Activated CD4-positive, alpha-beta T cell treated with anti-CD3 and anti-CD28 coated beads, Interleukin-2, Interleukin-4, amounts not matched to agents 100 ng/mL and 50 ng/mL, durations not matched to agents 16 hours and 8 hours (primary cell): ENCODE measurements at regions not wholly inside any gene's neighbourhood (a gene's known extent, or its start where the extent isn't known, plus 50 kb on each side); places are given as distances from the start of the nearest gene placed in this dataset.
"Not testable (repeated sequence)": the region's sequence is repeated elsewhere in the genome, so short reads cannot be mapped to it uniquely, and the experiment has no call there.

Experiments
- DNase-seq: peaks from one replicate; pipeline ENCODE4 v3.0.0-alpha.2; 2020; ENCODE audit warnings: low spot score

- not testable (repeated sequence) for DNase-seq
These were observed 101.9 kb upstream of the SEC22B start for GRCh38 chr1:120278259-120278610.

GRCh38 chr1:120277428-120278258, 101.3 kb upstream of the SEC22B start:
- DNase-seq = not testable (repeated sequence)

GRCh38 chr1:120276710-120277109, 100.4 kb upstream of the SEC22B start:
- DNase-seq = not testable (repeated sequence)

- not testable (repeated sequence) for DNase-seq
These were observed 98.1 kb upstream of the SEC22B start for GRCh38 chr1:120274438-120274837.

DNA sequence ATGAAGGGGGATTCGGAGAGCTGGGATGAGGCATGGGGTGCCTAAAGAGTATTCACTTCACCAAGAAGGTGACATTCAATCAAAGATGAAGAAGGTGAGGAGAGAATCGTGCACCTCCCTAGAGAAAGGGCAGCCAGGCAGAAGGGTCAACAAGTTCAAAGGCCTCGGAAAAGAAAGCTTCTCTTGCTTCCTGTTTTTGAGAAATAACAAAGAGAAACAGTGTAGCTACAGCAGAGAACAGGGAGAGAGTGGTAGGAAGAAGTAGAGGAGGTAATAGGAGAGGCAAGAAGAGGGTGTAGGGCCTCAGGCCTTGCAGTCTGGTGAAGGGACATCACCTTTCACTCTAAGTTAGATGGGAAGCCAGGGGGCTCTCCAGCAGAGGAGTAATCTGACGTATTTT, 97.0 kb upstream of the SEC22B start:
- DNase-seq = not testable (repeated sequence)

DNA sequence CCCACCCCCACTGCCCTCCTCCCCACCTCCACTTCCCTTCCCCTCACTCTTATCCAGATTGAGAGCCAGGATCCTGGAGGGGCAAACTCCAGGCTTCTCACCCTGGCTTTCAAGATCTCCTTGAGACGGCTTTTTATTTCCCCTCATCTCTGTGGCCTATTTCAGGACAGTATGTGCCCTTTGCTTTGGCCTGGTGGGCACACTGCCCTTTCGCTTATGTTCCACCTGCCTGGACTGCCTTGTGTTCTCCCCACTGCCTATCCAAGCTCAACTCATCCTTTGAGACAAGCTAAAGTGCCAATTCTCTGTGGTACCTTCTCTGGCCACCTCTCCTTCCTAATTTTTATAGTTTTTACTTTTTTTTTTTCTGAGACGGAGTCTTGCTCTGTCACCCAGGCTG, 95.9 kb upstream of the SEC22B start:
- not testable (repeated sequence) for DNase-seq

GRCh38 chr1:120271561-120272221, 95.4 kb upstream of the SEC22B start:
- DNase-seq = not testable (repeated sequence)

DNA sequence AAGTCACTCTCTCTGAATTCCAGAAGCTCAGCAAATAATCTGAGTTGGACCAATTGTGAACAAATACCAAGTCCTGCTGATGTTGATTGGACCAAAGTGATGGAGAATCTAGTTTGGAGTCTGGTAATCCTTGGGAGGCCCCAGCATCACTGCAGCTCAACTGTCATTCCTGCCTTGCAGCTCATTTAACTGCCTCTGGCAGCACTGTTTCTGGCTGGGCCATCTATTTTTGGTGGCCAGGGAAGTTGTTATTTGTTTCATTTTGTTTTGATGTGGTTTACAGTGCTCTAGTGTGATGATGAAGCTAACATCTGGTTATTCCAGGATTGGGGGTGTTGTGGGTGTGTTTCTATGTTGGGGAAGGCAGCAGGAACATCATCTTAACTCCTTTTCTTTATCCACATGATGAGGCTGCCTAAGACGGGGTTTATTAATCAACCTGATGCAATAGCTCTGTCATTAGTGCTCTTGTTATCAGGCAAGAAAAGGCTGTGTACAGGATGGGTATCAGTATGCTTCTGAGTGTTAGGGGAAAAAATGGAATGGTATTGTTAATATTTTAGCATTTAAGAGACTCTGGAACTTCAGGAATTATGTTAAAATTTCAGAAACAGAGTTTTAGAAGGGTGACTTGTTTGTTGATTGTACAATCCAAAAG, 91.7 kb upstream of the SEC22B start:
- not testable (repeated sequence) for DNase-seq

DNA sequence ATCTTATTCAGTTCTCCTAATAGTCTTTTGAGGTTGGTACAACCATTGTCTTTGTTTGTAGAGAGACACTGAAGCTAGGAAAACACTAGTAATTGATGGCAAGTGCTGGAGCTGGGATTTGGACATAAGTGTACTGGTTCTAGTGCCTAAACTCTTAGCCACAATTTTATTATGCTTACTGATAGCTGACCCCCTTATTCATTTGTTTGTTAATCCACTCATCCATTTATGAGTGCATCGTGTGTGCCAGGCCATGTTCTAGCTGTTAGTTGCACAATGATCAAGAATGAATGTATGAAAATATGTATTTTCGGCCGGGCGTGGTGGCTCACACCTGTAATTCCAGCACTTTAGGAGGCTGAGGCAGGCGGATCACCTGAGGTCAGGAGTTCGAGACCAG, 88.2 kb upstream of the SEC22B start:
- not testable (repeated sequence) for DNase-seq

GRCh38 chr1:120262791-120263751, 86.8 kb upstream of the SEC22B start:
- DNase-seq = not testable (repeated sequence)

DNA sequence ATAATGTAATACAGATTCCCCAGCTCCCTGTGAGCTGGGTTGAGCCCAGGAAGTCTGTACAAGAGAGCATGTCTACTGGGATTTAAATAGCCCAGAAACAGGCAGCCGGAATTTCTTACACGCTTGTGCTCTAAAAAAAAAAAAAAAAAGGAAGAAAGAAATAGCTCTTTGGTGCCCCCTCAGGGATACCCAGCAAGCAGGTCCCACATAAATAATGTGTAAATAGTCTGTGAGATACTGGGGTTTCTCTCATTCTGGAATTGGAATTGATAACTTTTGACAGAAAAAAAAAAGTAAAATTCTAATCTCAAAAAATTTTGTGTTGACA, 81.4 kb upstream of the SEC22B start:
- not testable (repeated sequence) for DNase-seq

DNA sequence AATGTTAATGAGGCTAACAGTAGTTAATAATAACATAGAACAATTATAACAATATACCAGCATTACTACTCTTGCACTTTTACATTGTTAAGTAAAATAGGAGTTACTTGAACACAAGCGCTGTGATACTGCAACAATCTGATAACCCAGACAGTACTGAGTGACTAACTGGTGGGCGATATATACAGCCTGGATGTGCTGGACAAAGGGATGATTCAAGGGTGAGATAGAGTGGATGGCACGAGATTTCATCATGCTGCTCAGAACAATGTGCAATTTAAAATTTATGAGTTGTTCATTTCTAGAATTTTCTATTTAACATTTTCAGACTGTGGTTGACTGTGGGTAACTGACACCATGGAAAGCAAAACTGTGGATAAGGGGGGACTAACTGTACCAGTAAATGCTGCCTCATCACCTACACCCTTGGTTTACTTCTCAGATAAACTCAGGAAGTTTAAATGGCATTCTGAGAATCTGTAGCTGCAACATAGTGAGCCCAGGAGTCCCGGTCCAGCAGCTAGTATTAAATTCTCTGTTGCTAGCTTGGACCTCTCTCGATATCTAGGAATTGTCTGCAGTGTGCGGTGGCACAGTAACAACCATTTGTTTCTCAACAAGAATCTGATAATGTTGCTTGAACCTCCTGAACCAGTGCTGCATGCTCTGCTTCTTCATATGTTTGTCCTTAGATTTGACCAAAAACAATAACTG, 80.9 kb upstream of the SEC22B start:
- not testable (repeated sequence) for DNase-seq

GRCh38 chr1:120250756-120251155, 74.4 kb upstream of the SEC22B start:
- not testable (repeated sequence) for DNase-seq

GRCh38 chr1:120248726-120249427, 72.6 kb upstream of the SEC22B start:
- not testable (repeated sequence) for DNase-seq

DNA sequence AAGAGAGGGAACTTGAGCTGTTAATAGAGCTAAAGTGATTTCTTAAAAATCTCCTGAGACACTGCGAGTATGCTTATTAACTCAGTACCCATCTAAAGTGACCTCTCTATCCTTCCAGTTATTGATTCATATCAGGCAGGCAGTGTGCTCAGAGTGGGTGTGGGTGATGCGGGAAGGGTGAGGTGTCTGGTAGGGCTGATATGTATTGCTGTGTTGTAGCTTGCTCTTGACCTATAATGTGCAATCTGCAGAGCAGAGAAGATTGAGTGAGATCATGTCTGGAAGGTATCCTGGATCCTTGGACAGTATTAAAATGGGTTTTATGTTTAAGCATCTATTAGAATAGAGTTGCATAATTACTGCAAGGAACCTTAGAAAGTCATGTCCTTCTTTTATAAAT, 71.9 kb upstream of the SEC22B start:
- DNase-seq = not testable (repeated sequence)

DNA sequence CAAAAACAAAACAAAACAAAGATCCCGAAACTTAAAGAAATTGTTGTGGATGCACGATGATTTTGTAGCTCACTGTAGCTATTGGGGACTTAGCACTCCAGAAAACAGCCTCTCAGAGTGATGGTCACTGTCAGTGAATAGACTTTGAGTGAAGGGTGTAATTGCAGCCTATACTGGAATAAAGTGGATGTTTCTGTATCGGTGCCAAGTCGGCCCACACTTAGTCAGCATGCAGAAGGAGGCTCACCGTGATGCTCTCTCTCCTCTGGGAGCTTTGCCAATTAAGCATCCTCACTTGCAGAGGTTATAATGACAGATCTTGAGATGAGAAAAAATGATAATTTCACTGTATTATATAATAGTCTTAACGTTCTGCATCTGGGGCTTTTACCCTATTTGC, 67.5 kb upstream of the SEC22B start:
- DNase-seq = not testable (repeated sequence)

DNA sequence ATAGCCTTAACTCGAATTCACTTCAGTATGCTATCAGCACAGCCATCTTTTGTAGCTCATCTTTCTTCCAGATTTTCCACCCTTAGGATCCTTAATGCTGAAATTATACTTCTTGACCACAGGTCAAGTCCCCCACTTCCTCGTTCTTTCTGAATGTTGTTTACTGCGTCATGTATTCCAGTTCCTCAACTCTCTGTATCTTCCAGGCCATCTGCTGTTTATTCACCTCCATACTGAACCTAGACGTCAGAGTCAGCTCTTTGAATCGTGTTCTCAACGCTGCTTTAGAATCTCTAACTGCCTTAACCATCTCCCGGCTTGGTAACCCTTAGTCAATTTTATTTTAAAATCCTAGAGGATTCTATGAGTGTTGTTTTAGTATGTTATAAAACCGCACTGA, 66.3 kb upstream of the SEC22B start:
- not testable (repeated sequence) for DNase-seq

DNA sequence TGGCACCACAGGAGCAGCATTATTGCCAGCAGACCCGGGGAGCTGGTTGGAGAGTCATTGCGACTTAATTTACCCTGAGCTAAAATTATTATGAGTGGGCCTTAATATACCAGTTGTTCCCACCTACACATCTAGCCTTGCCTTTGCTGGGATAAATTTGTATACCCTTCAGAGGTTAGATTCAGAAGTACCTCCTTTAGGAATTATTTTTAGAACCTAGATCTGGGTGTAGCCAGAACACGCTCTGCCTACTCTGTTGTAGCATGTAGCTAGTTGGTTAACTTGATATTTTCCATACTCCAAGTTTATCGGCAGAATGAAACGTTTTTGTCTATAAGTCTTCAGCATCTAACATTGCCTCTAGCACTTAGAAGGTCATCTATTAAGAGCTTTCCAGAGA, 65.5 kb upstream of the SEC22B start:
- DNase-seq = not testable (repeated sequence)

DNA sequence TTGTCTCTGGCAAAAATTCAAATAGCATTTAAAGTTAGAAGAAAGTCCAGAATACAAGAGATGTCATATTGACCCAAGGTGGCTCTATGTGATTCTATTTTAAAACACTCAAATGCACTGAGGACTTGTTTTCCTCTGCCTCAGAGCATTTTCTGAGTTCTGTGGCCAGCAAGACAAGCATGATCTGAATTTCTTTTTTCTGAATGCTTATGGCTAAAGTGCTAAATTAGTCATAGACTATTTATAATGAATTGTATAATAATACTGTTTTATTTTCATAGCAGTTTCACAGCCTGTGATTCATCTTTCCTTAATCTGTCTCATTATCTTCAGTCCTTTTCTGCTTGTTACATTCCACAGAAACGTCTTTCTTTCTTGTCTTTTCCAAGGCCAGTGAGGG, 63.9 kb upstream of the SEC22B start:
- not testable (repeated sequence) for DNase-seq

DNA sequence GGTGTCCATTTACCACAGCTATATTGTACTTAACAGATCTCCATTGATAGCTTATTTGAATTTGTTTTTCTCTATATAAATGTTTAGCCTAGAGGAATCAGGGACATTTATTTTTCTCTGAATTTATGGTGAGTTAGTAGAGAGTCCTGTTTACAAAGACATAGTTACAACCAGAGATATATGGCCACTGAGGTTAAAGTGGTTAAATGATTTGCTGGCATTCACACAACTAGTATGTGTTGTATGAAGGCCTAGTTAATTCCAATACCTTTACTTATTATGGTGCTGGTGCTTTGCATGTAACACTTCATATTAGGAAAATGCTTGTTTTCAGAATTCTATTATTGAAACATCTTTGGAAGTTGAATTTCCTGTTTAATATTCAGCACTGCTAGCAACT, 63.0 kb upstream of the SEC22B start:
- not testable (repeated sequence) for DNase-seq
